ENCODE measurements at regions not wholly inside any gene's neighbourhood (a gene's known extent, or its start where the extent isn't known, plus 50 kb on each side); places are given as distances from the start of the nearest gene placed in this dataset.
"Not testable (repeated sequence)": the region's sequence is repeated elsewhere in the genome, so short reads cannot be mapped to it uniquely, and the experiment has no call there.

DNA sequence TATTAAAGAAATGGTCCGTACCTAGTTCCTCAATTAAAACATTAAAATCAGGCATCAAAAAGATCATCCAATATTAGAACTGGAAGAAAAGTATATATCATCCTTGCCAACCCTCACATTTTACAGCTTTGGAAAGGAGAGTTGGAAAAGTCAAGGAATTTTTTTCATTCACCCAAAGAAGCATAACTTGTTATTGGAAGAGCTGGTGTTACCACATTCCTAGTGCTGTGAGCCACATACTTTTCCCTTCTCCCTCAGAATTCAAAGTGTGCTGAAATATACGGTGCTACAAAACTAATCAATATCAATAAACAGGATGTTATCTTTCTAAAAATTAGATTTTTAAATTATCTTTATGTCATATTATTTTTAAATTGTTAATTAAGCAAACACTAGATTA, 202.1 kb upstream of the FAT3 start:
- no peak for DNase-seq

GRCh38 chr11:92018332-92018731, 206.3 kb upstream of the FAT3 start:
- DNase-seq = no peak

DNA sequence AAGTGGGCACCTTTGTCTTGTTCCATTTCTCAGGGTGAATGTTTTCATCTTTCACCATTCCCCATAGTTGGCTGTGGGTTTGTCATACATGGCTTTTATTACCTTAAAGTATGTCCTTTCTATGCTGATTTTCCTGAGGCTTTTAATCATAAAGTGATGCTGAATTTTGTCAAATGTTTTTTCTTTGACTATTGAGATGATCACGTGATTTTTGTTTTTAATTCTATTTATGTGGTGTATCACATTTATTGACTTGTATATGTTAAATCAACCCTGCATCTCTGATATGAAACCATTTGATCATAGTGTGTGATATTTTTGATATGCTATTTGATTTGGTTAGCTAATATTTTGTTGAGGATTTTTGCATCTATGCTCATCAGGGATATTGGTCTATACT, 216.4 kb upstream of the FAT3 start:
- DNase-seq = no peak

DNA sequence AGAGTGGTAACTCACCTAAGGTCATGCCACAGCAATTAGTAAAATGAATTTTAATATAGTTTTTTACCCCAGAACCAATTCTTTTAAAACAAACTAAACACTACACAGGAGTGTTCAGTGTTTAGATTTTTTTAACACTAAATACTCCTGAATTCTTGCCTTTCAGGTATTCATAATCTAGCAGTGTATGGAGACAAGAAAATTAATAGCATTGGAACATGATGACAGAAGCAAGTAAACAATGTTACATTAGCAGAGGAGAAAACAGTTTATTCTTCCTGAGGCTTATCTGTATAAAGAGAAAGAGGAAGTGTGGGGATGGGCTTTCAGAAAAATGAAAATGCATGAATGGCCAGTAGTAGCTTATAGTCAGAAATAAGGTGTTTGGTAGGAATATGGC, 222.1 kb upstream of the FAT3 start:
- no peak for DNase-seq

- no peak for DNase-seq
These were observed 226.1 kb upstream of the FAT3 start for GRCh38 chr11:91998481-91998880.

DNA sequence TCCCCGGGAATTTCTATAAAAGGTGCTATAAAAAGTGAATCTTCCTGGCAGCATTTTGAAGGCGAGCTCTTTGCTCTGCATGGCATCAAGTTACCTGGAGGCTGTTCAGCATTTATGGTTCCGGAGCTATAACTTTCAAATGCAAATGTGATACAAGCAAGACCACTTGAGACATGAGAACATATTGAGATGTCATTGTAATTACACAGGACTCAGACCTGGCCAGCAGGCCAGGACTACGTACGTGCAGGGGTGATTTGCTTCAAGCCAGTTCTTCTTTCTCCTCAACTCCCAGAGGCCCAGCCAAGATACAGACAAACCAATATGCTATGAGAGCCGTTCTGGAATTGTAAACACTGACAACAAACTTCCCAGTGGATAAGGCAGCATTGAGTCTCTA, 227.4 kb upstream of the FAT3 start:
- peak; percentile 55 for DNase-seq

DNA sequence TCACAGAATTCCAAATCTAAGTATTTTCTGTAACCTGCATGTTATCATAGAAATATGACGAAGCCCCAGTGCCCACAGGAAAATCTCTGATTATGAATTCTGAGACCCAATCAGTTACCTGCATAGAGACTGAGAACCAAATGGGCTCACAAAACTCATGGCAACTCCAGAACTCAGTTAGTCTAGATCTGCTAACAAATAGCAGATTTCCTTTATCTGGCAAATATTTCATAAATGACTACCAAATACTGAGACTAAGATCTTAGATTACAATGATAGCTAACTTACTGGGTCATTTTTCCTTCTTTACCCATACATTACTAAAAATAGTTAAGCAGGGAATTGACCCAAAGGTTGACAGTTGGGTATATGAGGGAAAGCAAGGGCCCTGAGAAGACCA, 228.1 kb upstream of the FAT3 start:
- DNase-seq = no peak

DNA sequence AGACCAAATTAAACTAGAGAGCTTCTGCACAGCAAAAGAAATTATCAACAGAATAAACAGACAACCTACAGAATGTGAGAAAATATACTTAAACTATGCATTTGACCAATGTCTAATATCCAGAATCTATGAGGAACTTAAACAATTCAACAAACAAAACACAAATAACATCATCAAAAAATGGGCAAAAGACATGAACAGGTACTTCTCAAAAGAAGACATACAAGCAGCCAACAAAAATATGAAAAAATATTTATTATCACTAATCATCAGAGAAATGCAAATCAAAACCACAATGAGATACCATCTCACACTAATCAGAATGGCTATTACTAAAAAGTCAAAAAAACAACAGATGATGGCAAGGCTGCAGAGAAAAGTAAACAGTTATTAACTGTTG, 236.2 kb upstream of the FAT3 start:
- not testable (repeated sequence) for DNase-seq

DNA sequence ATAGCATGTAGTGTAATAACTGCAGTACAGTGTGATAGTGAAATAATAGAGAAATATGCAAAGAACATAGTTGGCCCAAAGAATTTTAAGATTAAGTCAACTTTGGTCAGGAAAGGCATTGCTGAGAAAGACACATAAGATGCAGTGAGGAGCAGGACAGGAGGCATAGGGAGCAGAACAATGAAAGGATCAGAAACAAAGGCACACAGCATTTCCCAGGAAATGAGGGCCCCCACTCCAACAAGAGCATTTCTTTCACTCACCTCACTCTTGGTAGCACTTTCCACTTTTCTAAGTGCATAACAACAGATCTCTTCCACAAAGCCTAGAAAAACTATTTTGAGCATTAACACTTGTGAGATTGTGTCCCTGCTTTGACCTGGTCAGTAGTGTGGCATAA, 238.4 kb upstream of the FAT3 start:
- no peak for DNase-seq

- no peak for DNase-seq
These were observed 240.5 kb upstream of the FAT3 start for GRCh38 chr11:91984033-91984584.

DNA sequence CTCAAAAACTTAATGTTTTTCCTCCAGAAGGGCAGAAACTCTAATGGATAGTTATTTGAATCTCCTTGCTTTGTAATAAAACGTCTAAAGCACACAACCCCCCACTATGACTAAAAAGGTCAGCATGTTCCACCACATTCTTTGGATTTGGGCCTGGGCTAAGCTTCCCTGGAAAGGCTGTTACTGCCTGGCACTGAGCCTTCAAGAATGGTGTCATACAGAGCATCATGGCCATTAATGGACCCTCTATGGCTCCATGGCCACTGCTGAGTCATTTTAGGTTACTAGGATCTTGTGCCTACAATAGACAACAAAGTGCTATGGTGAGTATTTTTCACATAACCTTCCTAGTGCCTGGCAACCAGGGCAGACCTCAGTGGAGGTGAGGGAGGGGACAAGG, 242.6 kb upstream of the FAT3 start:
- no peak for DNase-seq

- DNase-seq = no peak
These were observed 244.8 kb upstream of the FAT3 start for GRCh38 chr11:91979775-91980174.

DNA sequence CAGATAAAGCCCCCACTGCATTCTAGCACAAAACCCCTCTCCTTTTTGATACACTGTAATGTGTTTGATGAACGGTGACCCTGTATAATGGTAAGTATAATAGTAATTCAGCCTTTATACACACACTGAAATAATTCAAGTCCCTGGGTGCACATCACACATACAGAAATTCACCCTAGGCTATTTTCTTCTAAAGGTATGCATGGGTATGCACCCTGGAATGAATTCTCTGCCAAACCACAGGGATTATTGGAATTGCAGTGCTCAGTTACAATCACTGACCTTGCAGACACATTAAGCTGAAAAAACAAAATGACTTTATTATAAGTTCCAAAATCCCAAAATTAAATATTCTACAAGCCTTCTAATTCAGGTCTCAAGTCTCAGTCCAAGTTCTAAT, 245.9 kb upstream of the FAT3 start:
- DNase-seq = no peak

DNA sequence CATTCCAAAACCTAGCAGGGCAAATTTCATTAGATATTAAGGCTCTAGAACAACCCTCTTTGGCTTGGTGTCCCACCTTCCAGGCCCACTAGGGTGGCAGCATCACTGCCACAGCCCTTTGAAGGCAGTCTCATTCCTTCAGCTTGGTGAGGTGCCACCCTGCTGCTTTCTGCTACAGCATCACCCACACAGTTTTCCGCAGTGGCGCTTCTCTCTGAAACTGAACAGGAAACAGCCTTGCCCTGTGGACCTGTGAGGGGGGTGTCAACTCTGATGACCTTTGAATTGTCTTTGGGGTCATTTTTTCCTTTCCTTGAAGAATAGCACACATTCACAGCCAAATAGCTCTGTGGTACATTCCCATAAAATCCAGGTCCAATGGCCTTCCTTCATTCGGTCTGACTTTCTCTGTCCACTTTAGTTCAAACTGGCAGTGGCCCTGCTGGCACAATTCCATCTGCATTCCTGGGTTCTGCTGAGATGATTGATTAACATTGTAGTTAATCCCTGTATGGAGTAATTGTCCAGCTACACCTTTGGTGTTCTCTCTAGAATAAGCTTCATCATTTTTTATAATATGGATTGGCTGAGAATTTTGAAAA, 251.9 kb upstream of the FAT3 start:
- no peak for DNase-seq

DNA sequence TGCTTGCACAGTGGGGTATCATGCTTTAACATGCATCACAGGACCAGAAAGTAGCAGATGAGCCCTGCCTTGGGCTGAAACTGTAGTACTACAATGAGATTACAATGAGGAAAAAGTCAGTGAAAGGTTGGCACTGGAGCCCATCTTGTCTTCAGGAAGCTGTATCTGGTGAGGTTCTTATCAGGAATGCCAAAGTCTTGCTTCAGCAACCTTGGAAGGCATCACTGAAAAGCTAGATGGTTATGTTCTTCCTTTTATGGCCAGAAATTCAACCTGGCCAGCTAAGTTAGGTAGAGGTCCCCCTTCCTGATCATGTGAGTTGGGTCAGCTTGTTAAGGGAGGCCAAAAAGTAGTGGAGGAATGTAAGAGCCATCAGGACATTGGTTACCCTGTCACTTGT, 254.0 kb upstream of the FAT3 start:
- DNase-seq = no peak

DNA sequence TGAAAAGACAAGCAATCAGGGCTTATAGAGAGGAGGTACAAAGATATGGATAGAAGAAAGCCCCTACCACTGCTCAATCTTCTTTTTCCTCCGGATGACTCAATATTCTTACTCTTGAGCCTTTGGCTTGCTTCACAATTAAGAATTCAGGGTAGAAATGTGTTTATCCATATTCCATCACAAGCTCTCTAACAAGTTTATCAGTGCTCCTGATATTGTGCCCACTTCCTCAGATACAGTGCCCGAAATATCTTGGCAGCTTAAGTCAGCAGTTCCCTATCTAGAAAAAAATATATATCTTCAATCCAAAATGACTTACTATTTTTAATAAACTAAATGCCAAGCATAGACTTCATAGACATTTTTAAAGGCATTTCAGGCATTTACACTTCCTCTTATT, 255.1 kb upstream of the FAT3 start:
- DNase-seq = no peak

DNA sequence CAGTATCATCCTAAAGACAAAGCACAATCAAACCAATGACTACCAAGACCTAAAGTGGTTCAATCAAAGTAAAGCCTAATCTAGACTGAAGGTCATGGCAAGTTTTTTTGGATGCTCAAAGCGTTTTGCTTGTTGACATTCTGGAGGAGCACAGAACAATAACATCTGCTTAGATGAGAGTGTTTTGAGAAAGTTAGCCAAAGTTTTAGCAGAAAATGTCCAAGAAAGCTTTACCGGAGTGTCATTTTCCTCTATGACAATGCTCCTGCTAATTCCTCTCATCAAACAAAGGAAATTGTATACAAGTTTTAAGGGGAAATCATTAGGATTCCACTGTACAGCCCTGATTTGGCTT, 256.9 kb upstream of the FAT3 start:
- no peak for DNase-seq

DNA sequence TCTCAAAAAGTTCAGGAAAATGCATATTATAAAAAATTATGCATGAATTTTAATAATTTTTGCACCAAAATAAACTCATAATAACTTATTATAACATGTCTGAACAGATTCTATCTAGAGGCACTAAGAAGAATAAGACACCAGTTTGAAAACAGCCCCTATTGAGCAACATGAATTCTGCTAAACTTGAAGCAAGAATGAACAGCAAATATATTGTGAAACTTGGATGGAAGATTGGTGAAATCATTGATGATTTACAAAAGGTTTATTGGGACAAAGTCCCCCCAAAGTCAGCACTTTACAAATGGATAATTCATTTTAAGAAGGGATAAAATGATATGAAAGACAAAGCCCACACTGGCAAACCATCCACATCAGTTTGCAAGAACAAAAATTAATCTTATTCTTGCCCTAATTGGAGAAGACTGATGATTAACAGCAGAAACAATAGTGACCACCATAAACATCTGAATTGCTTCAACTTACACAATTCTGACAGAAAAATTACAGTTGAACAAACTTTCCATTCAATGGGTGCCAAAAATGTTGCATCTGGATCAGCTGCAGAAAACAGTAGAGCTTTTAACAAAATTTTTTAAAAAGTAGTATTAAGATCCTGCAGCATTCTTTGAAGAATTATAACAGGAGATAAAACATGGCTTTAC, 257.5 kb upstream of the FAT3 start:
- DNase-seq = no peak

DNA sequence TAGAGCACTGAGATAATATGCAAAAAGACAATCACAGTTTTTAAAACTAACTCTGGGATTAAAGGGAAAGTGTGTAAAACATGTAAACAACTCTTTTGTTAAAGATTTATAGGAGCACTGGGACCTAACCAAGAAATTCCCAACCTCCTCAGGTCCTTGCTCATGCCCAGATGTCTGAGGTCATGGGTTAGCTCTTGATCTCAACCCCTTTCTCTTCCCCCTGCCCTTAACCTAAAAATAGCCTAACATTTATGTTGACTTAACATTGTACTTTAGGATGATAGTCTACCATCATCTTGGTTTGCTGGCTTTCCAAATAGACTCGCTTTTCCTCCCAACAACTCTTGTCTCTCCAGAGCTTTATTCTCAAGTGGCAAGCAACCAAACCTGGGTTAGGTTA, 258.2 kb upstream of the FAT3 start:
- no peak for DNase-seq

- no peak for DNase-seq
These were observed 263.8 kb upstream of the FAT3 start for GRCh38 chr11:91960770-91961169.

DNA sequence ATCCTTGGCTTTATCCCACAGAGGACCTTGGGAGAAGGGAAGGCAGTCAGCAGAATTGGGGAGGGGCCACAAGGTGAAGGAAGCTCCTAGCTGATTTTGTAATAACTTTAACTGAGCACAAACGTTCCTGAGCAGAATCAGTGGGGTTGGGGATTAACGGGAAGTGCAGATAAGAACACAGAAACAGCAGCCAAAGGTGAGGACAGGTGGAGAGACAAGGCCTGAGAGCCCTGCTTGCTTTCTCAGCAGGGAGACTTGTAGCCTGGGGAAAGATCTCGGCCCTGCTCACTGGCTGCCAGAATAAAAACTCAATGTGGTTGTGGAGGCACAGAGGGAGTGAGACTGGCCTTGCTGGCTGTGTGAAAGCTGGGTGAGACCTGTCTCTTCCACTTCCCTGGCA, 265.2 kb upstream of the FAT3 start:
- DNase-seq = no peak

DNA sequence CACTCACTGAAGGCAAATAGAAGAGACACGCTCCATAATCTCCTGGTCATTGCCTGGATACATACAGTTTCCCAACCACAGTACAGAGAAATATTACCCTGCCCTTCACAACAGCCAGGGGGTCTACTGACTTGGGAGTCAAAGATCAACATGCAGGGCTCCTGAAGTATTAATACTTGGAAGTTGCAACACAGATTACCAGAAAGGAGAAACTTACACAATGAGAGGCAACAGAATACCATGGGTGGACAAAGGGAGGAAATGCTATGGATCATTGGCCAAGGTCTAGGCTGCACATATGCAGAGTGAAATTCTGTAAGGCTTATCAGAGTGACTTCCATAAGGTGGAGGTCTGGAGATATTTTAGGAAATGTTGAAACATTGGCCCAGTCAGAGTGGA, 267.9 kb upstream of the FAT3 start:
- DNase-seq = no peak

DNA sequence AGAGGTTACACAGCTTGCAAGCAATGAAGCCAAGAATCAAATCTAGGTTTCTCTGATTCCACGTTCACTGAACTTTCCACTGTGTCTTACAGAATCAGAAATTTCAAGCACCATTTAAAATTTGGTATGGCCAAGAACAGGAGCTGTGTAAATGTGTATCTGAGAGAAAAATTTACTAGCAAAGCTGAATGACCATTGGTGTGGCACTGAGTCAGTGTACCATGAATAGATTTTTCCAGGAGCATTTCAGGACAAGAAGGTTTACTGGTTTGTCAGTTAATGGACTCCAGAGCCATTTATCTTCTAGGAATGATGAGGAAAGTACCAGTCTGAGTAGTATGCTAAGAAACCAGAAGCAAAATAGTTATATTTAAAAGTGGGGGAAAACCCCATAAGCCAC, 269.4 kb upstream of the FAT3 start:
- DNase-seq = no peak

GRCh38 chr11:91952056-91952455, 272.6 kb upstream of the FAT3 start:
- DNase-seq = no peak

GRCh38 chr11:91947215-91947820, 277.3 kb upstream of the FAT3 start:
- DNase-seq = peak; percentile 96
